AG04449 (cell line): ENCODE measurements at regions not wholly inside any gene's neighbourhood (a gene's known extent, or its start where the extent isn't known, plus 50 kb on each side); places are given as distances from the start of the nearest gene placed in this dataset.

ENCODE experiments used
- CTCF ChIA-PET: fragments of 350-600 bp; formaldehyde crosslinking; extraction: SDS; loops from one replicate; lab custom pipeline; 2021; ENCODE audit warnings: antibody characterized with exemption; lab: Yijun Ruan, JAX
- POLR2A ChIA-PET: fragments of 400-600, 350-600 bp; formaldehyde crosslinking; extraction: SDS; loops from one replicate; lab custom pipeline; 2020; ENCODE audit warnings: antibody characterized with exemption, inconsistent platforms; lab: Yijun Ruan, JAX
- DNase-seq: peaks from one replicate; pipeline ENCODE4 v3.0.0-alpha.2; 2010; ENCODE audit warnings: low read depth, low spot score
- H3K4me3 ChIP-seq: 2 replicates; pipeline ENCODE4 v1.5.1; 2011; ENCODE audit warnings: low read depth, mild to moderate bottlenecking, control low read depth, low read length
- TF ChIP-seq, protein P1 (sequence below): IDR thresholded peaks from one replicate; pipeline ENCODE4 v1.5.1; 2011; ENCODE audit warnings: mild to moderate bottlenecking, moderate library complexity, low read length, control low read depth, inconsistent platforms; ENCODE audit not compliant: insufficient read depth; ENCODE audit errors: missing control alignments

DNA sequence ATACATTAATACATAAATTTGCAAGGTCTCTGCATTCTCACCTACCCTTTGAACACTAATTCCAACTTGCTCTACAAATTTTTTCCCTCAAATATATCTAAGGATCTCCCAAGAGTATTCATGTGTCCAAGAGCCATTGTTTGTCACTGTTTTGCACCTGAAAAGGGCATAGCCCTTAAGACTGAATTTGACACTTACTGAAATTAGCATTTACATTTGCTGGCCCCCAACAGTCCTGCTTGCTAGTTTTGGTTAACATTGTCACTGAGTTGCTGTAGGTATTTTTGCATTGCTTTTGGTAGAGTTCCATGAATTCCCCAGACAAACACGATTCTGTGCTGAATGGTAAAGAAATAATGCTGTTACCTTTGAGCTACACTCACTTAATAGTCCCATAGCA is 57.3 kb downstream of the KCNA4 start:
- no peak for DNase-seq
- no peak overlapping the region for H3K4me3 ChIP-seq
- CTCF ChIA-PET = no interaction called here
- POLR2A ChIA-PET = no interaction called here
- TF ChIP-seq, protein P1, sequence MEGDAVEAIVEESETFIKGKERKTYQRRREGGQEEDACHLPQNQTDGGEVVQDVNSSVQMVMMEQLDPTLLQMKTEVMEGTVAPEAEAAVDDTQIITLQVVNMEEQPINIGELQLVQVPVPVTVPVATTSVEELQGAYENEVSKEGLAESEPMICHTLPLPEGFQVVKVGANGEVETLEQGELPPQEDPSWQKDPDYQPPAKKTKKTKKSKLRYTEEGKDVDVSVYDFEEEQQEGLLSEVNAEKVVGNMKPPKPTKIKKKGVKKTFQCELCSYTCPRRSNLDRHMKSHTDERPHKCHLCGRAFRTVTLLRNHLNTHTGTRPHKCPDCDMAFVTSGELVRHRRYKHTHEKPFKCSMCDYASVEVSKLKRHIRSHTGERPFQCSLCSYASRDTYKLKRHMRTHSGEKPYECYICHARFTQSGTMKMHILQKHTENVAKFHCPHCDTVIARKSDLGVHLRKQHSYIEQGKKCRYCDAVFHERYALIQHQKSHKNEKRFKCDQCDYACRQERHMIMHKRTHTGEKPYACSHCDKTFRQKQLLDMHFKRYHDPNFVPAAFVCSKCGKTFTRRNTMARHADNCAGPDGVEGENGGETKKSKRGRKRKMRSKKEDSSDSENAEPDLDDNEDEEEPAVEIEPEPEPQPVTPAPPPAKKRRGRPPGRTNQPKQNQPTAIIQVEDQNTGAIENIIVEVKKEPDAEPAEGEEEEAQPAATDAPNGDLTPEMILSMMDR = no peak

DNA sequence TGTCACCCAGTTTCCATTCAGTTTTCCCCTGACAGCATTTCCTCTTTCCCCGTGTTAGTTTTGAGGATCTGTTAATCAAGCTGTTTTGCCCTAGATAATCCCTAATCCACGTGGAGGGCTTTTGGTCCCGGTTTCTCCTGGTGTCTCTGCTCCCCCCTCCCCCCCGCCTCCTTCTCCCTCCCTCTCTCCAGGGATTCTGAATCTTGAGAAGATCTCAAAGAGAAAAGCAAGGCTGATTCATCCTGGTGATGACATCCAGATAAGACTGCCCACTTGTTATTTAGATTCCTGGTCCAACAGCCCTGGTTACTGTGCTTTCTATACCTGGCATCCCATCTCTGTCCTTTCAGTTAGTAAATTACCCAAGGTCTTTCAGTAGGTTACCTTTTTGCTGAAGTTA is 59.4 kb downstream of the KCNA4 start:
- CTCF ChIA-PET = no interaction called here
- TF ChIP-seq, protein P1 = no peak
- DNase-seq = no peak
- POLR2A ChIA-PET = no interaction called here
- no peak overlapping the region for H3K4me3 ChIP-seq

DNA sequence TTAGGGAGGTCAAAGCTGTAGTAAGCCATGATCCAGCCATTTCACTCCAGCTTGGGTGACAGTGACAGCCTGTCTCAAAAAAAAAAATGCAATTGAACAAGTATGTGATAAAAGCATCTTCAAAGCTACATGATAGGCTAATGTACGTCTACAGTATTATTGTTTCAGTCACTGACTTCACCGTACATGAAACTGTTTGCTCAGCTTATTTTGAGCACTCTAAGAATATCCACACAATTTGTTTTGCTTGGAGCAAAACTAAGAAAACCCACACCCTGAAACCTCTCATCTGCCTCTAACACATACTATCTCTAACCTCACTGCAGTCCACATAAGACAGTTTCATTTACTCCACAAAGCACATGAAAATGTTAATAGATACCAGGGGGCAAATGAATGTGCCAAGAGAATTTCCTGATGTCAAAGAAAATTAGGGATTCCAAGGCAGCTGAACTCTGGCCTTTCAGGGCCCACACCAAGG is 60.7 kb downstream of the KCNA4 start:
- POLR2A ChIA-PET = no interaction called here
- H3K4me3 ChIP-seq = no peak overlapping the region
- CTCF ChIA-PET = no interaction called here
- no peak for DNase-seq
- TF ChIP-seq, protein P1 = no peak

DNA sequence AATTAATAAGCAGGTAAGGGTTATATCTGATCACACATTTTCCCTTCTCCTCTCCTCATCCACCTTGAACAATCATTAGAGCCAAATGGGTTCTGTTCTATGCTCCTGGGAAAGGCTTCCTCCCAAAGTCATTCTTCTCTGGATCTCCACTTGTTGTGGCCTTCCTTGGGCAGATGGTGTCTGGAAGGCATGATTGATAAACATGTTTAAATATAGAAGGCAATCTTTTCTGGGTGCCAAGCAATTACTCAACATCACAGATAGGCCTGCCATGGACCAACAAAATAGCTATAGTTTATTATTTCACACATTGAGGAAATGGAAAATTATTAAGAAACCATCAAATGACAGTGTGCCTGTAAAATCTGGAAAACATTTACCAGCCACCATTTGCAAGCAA is 73.5 kb downstream of the KCNA4 start:
- TF ChIP-seq, protein P1 = no peak
- no peak overlapping the region for H3K4me3 ChIP-seq
- DNase-seq = no peak
- POLR2A ChIA-PET = no interaction called here
- CTCF ChIA-PET = no interaction called here

DNA sequence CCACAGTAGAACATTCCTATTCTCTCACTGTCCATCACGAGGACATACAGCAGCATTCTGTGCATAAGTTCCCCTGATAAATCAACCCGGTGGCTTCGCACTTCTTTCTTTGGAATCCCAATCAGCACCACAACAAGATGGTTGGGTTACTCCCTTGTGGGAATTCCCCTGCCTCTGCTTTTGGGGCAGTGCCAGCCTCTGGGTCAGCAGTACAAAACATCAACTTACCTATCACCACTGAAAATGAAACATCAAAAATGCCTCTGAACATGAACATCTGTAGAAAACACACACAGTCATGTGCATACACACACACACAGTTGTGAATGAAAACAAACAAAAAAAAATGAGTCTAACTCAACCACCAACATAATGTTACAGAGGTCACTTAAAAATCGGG is 79.3 kb downstream of the KCNA4 start:
- CTCF ChIA-PET = no interaction called here
- no peak overlapping the region for H3K4me3 ChIP-seq
- no peak for DNase-seq
- POLR2A ChIA-PET = no interaction called here
- TF ChIP-seq, protein P1 = no peak

DNA sequence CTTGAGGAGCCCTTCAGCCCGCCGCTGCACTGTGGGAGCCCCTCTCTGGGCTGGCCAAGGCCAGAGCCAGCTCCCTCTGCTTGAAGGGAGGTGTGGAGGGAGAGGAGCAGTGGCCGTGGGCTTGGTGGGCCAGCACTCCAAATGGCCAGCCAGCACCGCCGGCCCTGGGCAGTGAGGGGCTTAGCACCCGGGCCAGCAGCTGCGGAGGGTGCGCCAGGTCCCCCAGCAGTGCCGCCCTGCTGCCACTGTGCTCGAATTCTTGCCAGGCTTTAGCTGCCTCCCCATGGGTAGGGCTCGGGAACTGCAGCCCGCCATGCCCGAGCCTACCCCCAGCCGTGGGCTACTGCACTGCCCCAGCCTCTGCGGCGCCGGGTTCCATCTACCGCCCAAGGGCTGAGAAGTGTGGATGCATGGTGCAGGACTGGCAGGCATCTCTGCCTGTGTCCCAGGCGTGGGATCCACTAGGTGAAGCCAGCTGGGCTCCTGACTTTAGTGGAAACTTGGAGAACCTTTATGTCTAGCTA is 82.7 kb downstream of the KCNA4 start:
- TF ChIP-seq, protein P1 = no peak
- no peak for DNase-seq
- H3K4me3 ChIP-seq = no peak overlapping the region
- ChIA-PET CTCF (no interaction called here), POLR2A (no interaction called here)
